SK-N-SH treated with all-trans-retinoic acid at 6 μM for 48 hours (cell line): ENCODE measurements at regions not wholly inside any gene's neighbourhood (a gene's known extent, or its start where the extent isn't known, plus 50 kb on each side); places are given as distances from the start of the nearest gene placed in this dataset.

Experiments used
- ARNTL ChIP-seq: fragments of 450-650 bp; formaldehyde crosslinking; IDR thresholded peaks from 2 replicates; pipeline ENCODE4 v1.5.0; 2020; ENCODE audit warnings: low read depth, mild to moderate bottlenecking, moderate library complexity, borderline replicate concordance
- BACH2 ChIP-seq: fragments of 250-450 bp; sonication (Bioruptor Pico); IDR thresholded peaks from 2 replicates; pipeline ENCODE4 v1.9.0; 2021; ENCODE audit warnings: mild to moderate bottlenecking, borderline replicate concordance
- CSRNP3 ChIP-seq: fragments of 250-450 bp; sonication (Bioruptor Pico); IDR thresholded peaks from 2 replicates; pipeline ENCODE4 v1.5.1; 2021; ENCODE audit warnings: mild to moderate bottlenecking, moderate library complexity
- ESRRG ChIP-seq: fragments of 250-450 bp; sonication (Bioruptor Pico); IDR thresholded peaks from 2 replicates; pipeline ENCODE4 v1.6.1; 2021; ENCODE audit warnings: mild to moderate bottlenecking
- GLIS3 ChIP-seq: fragments of 250-450 bp; sonication (Bioruptor Pico); IDR thresholded peaks from 2 replicates; pipeline ENCODE4 v1.5.0; 2020; ENCODE audit warnings: mild to moderate bottlenecking, moderate library complexity
- PATZ1 ChIP-seq: fragments of 250-450 bp; sonication (Bioruptor Pico); IDR thresholded peaks from 2 replicates; pipeline ENCODE4 v1.8.0; 2020; ENCODE audit warnings: mild to moderate bottlenecking, moderate library complexity, borderline replicate concordance
- TCF4 ChIP-seq: fragments of 250-450 bp; sonication (Bioruptor Pico); IDR thresholded peaks from 2 replicates; pipeline ENCODE4 v1.8.0; 2021; ENCODE audit warnings: mild to moderate bottlenecking, moderate library complexity, borderline replicate concordance
- TSHZ2 ChIP-seq: fragments of 250-450 bp; sonication (Bioruptor Pico); IDR thresholded peaks from 2 replicates; pipeline ENCODE4 v1.5.0; 2020; ENCODE audit warnings: mild to moderate bottlenecking, moderate library complexity
- ZNF565 ChIP-seq: fragments of 450-650 bp; formaldehyde crosslinking; conservative IDR thresholded peaks from 2 replicates; pipeline ENCODE4 v1.5.0; 2020; ENCODE audit warnings: low read depth, mild to moderate bottlenecking, moderate library complexity

- TF ChIP-seq CSRNP3 (CRISPR knock-in tag): no peak
- no peak for TF ChIP-seq BACH2
- TF ChIP-seq ARNTL (CRISPR knock-in tag): no peak
- TF ChIP-seq ESRRG: no peak
- TF ChIP-seq PATZ1: no peak
- no peak for TF ChIP-seq GLIS3 (CRISPR knock-in tag)
- no peak for TF ChIP-seq TCF4 (CRISPR knock-in tag)
- no peak for TF ChIP-seq ZNF565 (CRISPR knock-in tag)
- TF ChIP-seq TSHZ2 (CRISPR knock-in tag): no peak
Observed at GRCh38 chr9:3751125-3751758, 225.4 kb upstream of the RFX3 start.
